Hypothalamus (tissue), 51 donors: ENCODE measurements at regions not wholly inside any gene's neighbourhood (a gene's known extent, or its start where the extent isn't known, plus 50 kb on each side); places are given as distances from the start of the nearest gene placed in this dataset.

Source experiments
- DNase-seq, 51 donors: peaks; one replicate each; lab custom pipeline; 2025; lab: John Stamatoyannopoulos, UW

- DNase-seq: no peak
Observed at GRCh38 chr2:157052685-157053224, 204.8 kb upstream of the GALNT5 start.

GRCh38 chr2:157053876-157054275 is 203.6 kb upstream of the GALNT5 start:
- DNase-seq: no peak

- peak in 1 of 51 donors; percentile 15 for DNase-seq
Observed at GRCh38 chr2:157055660-157056199, 201.8 kb upstream of the GALNT5 start.

GRCh38 chr2:157056200-157056676 is 201.3 kb upstream of the GALNT5 start:
- peak in 1 of 51 donors; percentile 16 for DNase-seq

GRCh38 chr2:157058161-157058560 is 199.3 kb upstream of the GALNT5 start:
- DNase-seq: peak in 1 of 51 donors; percentile 1

GRCh38 chr2:157059036-157059435 is 198.5 kb upstream of the GALNT5 start:
- DNase-seq: no peak

- DNase-seq: no peak
Observed at GRCh38 chr2:157061799-157062198, 195.7 kb upstream of the GALNT5 start.

GRCh38 chr2:157067562-157067961 is 189.9 kb upstream of the GALNT5 start:
- no peak for DNase-seq

GRCh38 chr2:157068237-157068636 is 189.3 kb upstream of the GALNT5 start:
- DNase-seq: no peak

- DNase-seq: no peak
Observed at GRCh38 chr2:157075924-157076323, 181.6 kb upstream of the GALNT5 start.

- DNase-seq: no peak
Observed at GRCh38 chr2:157076526-157077161, 180.9 kb upstream of the GALNT5 start.

GRCh38 chr2:157077753-157078350 is 179.7 kb upstream of the GALNT5 start:
- DNase-seq: no peak

GRCh38 chr2:157082950-157083349 is 174.6 kb upstream of the GALNT5 start:
- no peak for DNase-seq

- no peak for DNase-seq
Observed at GRCh38 chr2:157085522-157085921, 172.0 kb upstream of the GALNT5 start.

- DNase-seq: peak in 2 of 51 donors; percentile 1 to 16
Observed at GRCh38 chr2:157087373-157088002, 170.0 kb upstream of the GALNT5 start.

- DNase-seq: no peak
Observed at GRCh38 chr2:157093666-157094065, 163.8 kb upstream of the GALNT5 start.

- DNase-seq: no peak
Observed at GRCh38 chr2:157105372-157105771, 152.1 kb upstream of the GALNT5 start.

- no peak for DNase-seq
Observed at GRCh38 chr2:157106950-157107349, 150.6 kb upstream of the GALNT5 start.

GRCh38 chr2:157107460-157107859 is 150.0 kb upstream of the GALNT5 start:
- no peak for DNase-seq

GRCh38 chr2:157107877-157108276 is 149.6 kb upstream of the GALNT5 start:
- DNase-seq: no peak

GRCh38 chr2:157122776-157123175 is 134.7 kb upstream of the GALNT5 start:
- peak in 1 of 51 donors; percentile 32 for DNase-seq
